Esophagus squamous epithelium (tissue), 5 donors: ENCODE measurements at regions not wholly inside any gene's neighbourhood (a gene's known extent, or its start where the extent isn't known, plus 50 kb on each side); places are given as distances from the start of the nearest gene placed in this dataset.

Experiments used
- DNase-seq: peaks from one replicate; lab custom pipeline; 2025; lab: John Stamatoyannopoulos, UW
- H3K27ac ChIP-seq, 4 donors: fragments of 200-600 bp; sonication (generic); one replicate each; pipeline ENCODE4 v1.5.1; 2016 to 2019; ENCODE audit warnings: mild to moderate bottlenecking in 1 of 4
- H3K27me3 ChIP-seq, 4 donors: fragments of 200-600 bp; sonication (generic); 1 replicate in 3 of 4; 2 replicates in 1 of 4; pipeline versions ENCODE4 v1.5.1 to v1.6.0; 2017 to 2021; ENCODE audit warnings: antibody characterized with exemption in 1 of 4
- H3K36me3 ChIP-seq, 3 donors: fragments of 200-600 bp; sonication (generic); one replicate each; pipeline ENCODE4 v1.5.1; 2016 to 2019
- H3K4me1 ChIP-seq, 3 donors: fragments of 200-600 bp; sonication (generic); one replicate each; pipeline ENCODE4 v1.5.1; 2017 to 2019
- H3K4me3 ChIP-seq, 4 donors: fragments of 200-600 bp; sonication (generic); 1 replicate in 3 of 4; 2 replicates in 1 of 4; pipeline ENCODE4 v1.5.1; 2016 to 2019; ENCODE audit warnings: mild to moderate bottlenecking in 2 of 4, moderate library complexity in 1 of 4
- H3K9me3 ChIP-seq, 3 donors: fragments of 200-600 bp; sonication (generic); one replicate each; pipeline ENCODE4 v1.5.1; 2016 to 2019
- POLR2A ChIP-seq, 4 donors: fragments of 450-650 bp; IDR thresholded peaks; one replicate each; pipeline ENCODE4 v1.6.1; 2017; ENCODE audit warnings: antibody characterized with exemption in 4 of 4, mild to moderate bottlenecking in 4 of 4, moderate library complexity in 3 of 4
- WGBS, 2 donors: methylation state at CpG; one replicate each; pipeline ENCODE4 v1.1.5; 2018; 5-methylcytosine and 5-hydroxymethylcytosine counted together
- intact Hi-C: fragments of 100-400 bp; cut with DNase I; formaldehyde crosslinking; loops from one replicate; pipeline ENCODE4 v1.15.0; 2022
- TF ChIP-seq, protein P1 (sequence below), 6 experiments: fragments of 450-650 bp in 4 of 6; fragments of 200-600 bp in 2 of 6; sonication (generic) in 2 of 6; IDR thresholded peaks; one replicate each; pipeline ENCODE4 v1.5.1; 2016 to 2019; ENCODE audit warnings: antibody characterized with exemption in 6 of 6, mild to moderate bottlenecking in 4 of 6, moderate library complexity in 4 of 6
- donor health status: DM: yes; HTN: yes; CAD: no.

DNA sequence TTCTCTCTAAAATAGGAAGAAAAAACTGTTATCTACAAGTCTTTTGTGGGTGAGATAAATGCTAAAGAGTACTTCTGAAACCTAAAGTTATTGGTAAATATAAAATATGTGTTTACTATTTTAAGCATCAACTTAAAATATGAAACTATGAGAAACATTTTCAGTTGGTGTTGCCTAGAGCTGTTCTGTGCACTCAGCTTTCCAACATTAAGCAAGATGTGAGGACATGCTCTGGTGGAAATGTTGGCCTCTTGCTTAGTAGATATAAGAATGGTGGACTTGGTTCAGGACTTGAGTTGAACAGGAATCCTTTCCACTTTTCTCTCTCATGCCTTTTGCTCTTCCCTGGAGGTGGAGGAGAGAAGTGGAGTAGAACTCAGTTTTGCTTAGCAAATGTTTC, 164.1 kb upstream of the PELI2 start:
- intact Hi-C loops = no loop called here
- Histone ChIP-seq H3K27ac (no peak overlapping the region), H3K36me3 (no peaks in the 10 kb centered on the region), H3K4me1 (no peaks in the 10 kb centered on the region), H3K9me3 (no peaks in the 10 kb centered on the region), H3K27me3 (peaks cover 0 to 6% (median 0%) of the 10 kb centered on the region in 4 donors), H3K4me3 (no peak overlapping the region)
- DNase-seq = no peak
- TF ChIP-seq, protein P1, sequence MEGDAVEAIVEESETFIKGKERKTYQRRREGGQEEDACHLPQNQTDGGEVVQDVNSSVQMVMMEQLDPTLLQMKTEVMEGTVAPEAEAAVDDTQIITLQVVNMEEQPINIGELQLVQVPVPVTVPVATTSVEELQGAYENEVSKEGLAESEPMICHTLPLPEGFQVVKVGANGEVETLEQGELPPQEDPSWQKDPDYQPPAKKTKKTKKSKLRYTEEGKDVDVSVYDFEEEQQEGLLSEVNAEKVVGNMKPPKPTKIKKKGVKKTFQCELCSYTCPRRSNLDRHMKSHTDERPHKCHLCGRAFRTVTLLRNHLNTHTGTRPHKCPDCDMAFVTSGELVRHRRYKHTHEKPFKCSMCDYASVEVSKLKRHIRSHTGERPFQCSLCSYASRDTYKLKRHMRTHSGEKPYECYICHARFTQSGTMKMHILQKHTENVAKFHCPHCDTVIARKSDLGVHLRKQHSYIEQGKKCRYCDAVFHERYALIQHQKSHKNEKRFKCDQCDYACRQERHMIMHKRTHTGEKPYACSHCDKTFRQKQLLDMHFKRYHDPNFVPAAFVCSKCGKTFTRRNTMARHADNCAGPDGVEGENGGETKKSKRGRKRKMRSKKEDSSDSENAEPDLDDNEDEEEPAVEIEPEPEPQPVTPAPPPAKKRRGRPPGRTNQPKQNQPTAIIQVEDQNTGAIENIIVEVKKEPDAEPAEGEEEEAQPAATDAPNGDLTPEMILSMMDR (IDR thresholded peaks at IDR 0.05) = no peak
- no peak for TF ChIP-seq POLR2A (IDR thresholded peaks at IDR 0.05)

DNA sequence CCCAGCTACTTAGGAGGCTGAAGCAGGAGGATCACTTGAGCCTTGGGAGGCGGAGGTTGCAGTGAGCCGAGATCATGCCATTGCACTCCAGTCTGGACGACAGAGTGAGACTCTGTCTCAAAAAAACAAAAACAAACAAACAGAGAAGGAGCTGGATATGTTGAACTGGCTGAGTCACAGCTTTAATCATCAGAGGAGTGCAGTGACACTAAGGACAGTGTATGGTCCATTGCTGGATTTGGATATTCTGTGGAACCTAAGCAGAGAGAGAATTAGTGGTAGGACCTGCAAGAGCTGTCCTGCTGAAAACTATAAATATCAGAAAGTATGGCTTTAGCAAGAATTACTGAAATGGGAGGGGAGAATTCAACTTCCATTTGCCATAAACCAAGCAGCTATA, 163.0 kb upstream of the PELI2 start:
- Histone ChIP-seq H3K36me3 (no peaks in the 10 kb centered on the region), H3K4me1 (no peaks in the 10 kb centered on the region), H3K27me3 (peaks cover 0 to 6% (median 0%) of the 10 kb centered on the region in 4 donors), H3K9me3 (no peaks in the 10 kb centered on the region), H3K4me3 (no peak overlapping the region), H3K27ac (no peak overlapping the region)
- intact Hi-C loops = no loop called here
- no peak for TF ChIP-seq POLR2A (IDR thresholded peaks at IDR 0.05)
- TF ChIP-seq, protein P1 (IDR thresholded peaks at IDR 0.05) = no peak
- WGBS, 2 donors = 61 to 63% methylated on average over 3 of the region's 3 CpGs
- no peak for DNase-seq

DNA sequence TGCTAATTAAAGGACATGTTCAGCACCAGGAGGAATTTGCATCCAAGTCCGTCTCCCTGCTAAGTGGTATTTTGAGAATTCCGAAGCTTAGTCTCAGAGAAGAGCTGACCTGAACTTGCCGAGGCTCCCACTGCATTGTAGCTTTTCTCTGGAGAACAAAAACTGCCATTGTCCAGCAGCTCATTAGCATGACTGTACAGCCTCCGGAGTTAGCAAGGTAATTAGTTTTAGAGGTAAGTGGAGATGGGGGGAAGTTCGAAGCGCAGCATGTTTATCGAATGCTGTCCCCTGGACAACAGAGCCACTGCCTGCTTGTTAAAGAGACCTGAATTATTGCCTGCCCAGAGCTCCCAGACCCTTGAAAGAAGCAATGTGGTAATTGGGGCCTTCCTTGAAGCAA, 160.3 kb upstream of the PELI2 start:
- no peak overlapping the region for H3K27ac ChIP-seq
- no peak for DNase-seq

DNA sequence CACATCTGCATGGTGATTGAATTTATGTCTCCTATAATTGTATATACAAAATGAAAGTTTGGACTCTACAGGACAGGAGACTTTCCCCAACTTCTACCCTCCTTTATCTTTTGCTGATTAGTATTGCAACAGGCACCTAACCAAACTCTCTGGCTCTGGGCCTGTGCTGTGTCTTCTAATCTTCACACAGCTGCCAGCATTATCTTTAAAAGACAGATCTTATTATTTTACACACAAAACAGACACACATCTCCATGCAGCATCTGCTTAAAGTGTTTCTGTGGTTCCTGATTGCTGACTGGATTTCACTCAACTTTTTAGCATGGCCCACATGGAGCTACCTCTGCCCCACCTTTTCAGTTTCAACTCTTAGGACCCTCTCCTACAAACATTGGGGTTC, 154.9 kb upstream of the PELI2 start:
- Histone ChIP-seq H3K27me3 (no peaks in the 10 kb centered on the region), H3K9me3 (no peaks in the 10 kb centered on the region), H3K4me1 (no peaks in the 10 kb centered on the region), H3K27ac (no peak overlapping the region), H3K4me3 (no peak overlapping the region), H3K36me3 (no peaks in the 10 kb centered on the region)
- DNase-seq = no peak
- intact Hi-C loops = no loop called here
- no peak for TF ChIP-seq POLR2A (IDR thresholded peaks at IDR 0.05)

More for the DNA sequence above, 160.3 kb upstream of the PELI2 start:
- TF ChIP-seq POLR2A (IDR thresholded peaks at IDR 0.05) = no peak
- TF ChIP-seq, protein P1 (IDR thresholded peaks at IDR 0.05) = no peak
- intact Hi-C loops = no loop called here
- no peaks in the 10 kb centered on the region for H3K36me3 ChIP-seq
- H3K4me3 ChIP-seq = no peak overlapping the region
- no peaks in the 10 kb centered on the region for H3K9me3 ChIP-seq
- H3K4me1 ChIP-seq = no peaks in the 10 kb centered on the region
- peaks cover 0 to 6% (median 0%) of the 10 kb centered on the region in 4 donors for H3K27me3 ChIP-seq
- WGBS, 2 donors = 75 to 76% methylated on average over 7 of the region's 7 CpGs

DNA sequence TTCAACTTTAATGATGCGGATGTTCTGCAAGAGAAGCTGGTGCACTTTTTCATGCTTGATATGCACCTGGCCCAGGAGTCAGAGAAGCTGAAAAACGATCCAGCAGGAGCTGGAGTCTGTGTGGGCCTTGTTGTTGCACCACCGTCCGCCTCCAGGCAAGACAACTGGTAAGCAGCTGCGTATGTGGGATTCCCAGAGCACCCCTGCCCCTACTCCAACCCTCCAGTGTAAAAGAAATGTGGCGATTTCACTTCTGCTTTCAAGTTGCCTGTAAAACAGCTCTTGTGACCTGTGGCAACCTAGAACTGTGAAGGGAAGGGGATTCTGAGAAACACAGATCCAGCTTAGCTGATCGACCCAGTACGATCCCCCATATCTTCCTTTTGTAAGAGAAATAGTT, 154.1 kb upstream of the PELI2 start:
- no peaks in the 10 kb centered on the region for H3K4me1 ChIP-seq
- H3K27ac ChIP-seq = no peak overlapping the region
- intact Hi-C loops = no loop called here
- WGBS, 2 donors = 76 to 80% methylated on average over 8 of the region's 8 CpGs
- H3K27me3 ChIP-seq = no peaks in the 10 kb centered on the region
- no peak for DNase-seq
- H3K4me3 ChIP-seq = no peak overlapping the region
- TF ChIP-seq, protein P1 (IDR thresholded peaks at IDR 0.05) = no peak
- no peak for TF ChIP-seq POLR2A (IDR thresholded peaks at IDR 0.05)
- no peaks in the 10 kb centered on the region for H3K9me3 ChIP-seq
- H3K36me3 ChIP-seq = no peaks in the 10 kb centered on the region

DNA sequence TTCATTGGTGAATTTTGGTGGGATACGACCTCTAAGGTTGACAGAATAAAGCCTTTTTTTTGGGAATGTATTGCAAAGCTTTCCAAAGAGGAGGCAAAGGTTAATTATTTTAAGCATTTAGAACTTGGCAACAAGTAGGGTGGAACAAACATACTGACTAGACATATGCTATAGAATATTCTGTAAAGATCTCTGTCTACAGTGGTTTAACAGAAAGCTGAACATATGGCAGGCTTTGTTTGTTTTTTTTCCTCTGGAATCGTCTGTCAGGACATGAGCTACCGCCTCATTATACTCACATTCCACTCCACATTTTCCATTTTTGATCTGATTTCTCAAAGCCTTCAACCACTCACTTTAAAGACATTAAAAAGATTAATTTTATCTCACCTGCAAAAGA, 153.4 kb upstream of the PELI2 start:
- WGBS, 2 donors = 60 to 71% methylated on average over 3 of the region's 3 CpGs
- Histone ChIP-seq H3K4me1 (no peaks in the 10 kb centered on the region), H3K9me3 (no peaks in the 10 kb centered on the region), H3K27me3 (no peaks in the 10 kb centered on the region), H3K36me3 (no peaks in the 10 kb centered on the region), H3K27ac (no peak overlapping the region), H3K4me3 (no peak overlapping the region)
- TF ChIP-seq, protein P1 (IDR thresholded peaks at IDR 0.05) = no peak
- TF ChIP-seq POLR2A (IDR thresholded peaks at IDR 0.05) = no peak
- intact Hi-C loops = no loop called here
- DNase-seq = no peak
